Loucy (cell line): ENCODE measurements at regions not wholly inside any gene's neighbourhood (a gene's known extent, or its start where the extent isn't known, plus 50 kb on each side); places are given as distances from the start of the nearest gene placed in this dataset.

Experiments
- H2AFZ ChIP-seq: fragments of 200-600 bp; sonication (generic); 2 replicates; pipeline ENCODE4 v1.6.0; 2016; ENCODE audit warnings: antibody characterized with exemption, mild to moderate bottlenecking, low read length, moderate library complexity
- H3F3A ChIP-seq: fragments of 200-600 bp; 2 replicates; pipeline ENCODE4 v1.6.0; 2016; ENCODE audit warnings: antibody characterized with exemption, low read depth, mild to moderate bottlenecking
- H3K27me3 ChIP-seq: fragments of 200-600 bp; sonication (generic); 2 replicates; pipeline ENCODE4 v1.6.1; 2014; ENCODE audit warnings: low read length, mild to moderate bottlenecking; ENCODE audit not compliant: insufficient read depth, poor library complexity, severe bottlenecking
- H3K36me3 ChIP-seq: fragments of 200-600 bp; sonication (generic); 2 replicates; pipeline ENCODE4 v1.6.1; 2016; ENCODE audit warnings: low read length; ENCODE audit not compliant: insufficient read depth
- H3K4me1 ChIP-seq: fragments of 200-600 bp; sonication (generic); 2 replicates; pipeline ENCODE4 v1.5.1; 2014; ENCODE audit warnings: low read length, mild to moderate bottlenecking; ENCODE audit not compliant: insufficient read depth, poor library complexity, severe bottlenecking
- H3K4me2 ChIP-seq: fragments of 200-600 bp; sonication (generic); 2 replicates; pipeline ENCODE4 v1.6.0; 2014; ENCODE audit warnings: antibody characterized with exemption, low read length, low read depth, mild to moderate bottlenecking; ENCODE audit not compliant: poor library complexity, severe bottlenecking
- H3K4me3 ChIP-seq: fragments of 200-600 bp; sonication (generic); 2 replicates; pipeline ENCODE4 v1.5.1; 2014; ENCODE audit warnings: low read length, mild to moderate bottlenecking, mixed read lengths; ENCODE audit not compliant: poor library complexity, severe bottlenecking
- H3K79me2 ChIP-seq: fragments of 200-600 bp; sonication (generic); 2 replicates; pipeline ENCODE4 v1.6.1; 2014; ENCODE audit warnings: low read length; ENCODE audit not compliant: insufficient read depth
- H3K9ac ChIP-seq: fragments of 200-600 bp; sonication (generic); 2 replicates; pipeline ENCODE4 v1.6.0; 2014; ENCODE audit warnings: mild to moderate bottlenecking, low read depth, low read length, moderate library complexity; ENCODE audit not compliant: poor library complexity, severe bottlenecking
- H3K9me2 ChIP-seq: fragments of 200-600 bp; sonication (generic); replicated peaks from 2 replicates; pipeline ENCODE4 v1.6.1; 2016; ENCODE audit warnings: low read depth, low read length, mixed read lengths
- H3K9me3 ChIP-seq: fragments of 200-600 bp; sonication (generic); 2 replicates; pipeline ENCODE4 v1.6.1; 2014; ENCODE audit warnings: mild to moderate bottlenecking, antibody characterized with exemption, low read length, low read depth; ENCODE audit not compliant: insufficient read depth
- H4K20me1 ChIP-seq: fragments of 200-600 bp; sonication (generic); 2 replicates; pipeline ENCODE4 v1.6.0; 2014; ENCODE audit warnings: antibody characterized with exemption, low read length, mild to moderate bottlenecking; ENCODE audit not compliant: insufficient read depth, poor library complexity, severe bottlenecking
- CTCF ChIP-seq: fragments of 200-600 bp; sonication (generic); conservative IDR thresholded peaks from 2 replicates; pipeline ENCODE4 v1.5.1; 2014; ENCODE audit warnings: mild to moderate bottlenecking, antibody characterized with exemption, low read length
- EZH2phosphoT487 ChIP-seq: fragments of 200-600 bp; IDR thresholded peaks from 2 replicates; pipeline ENCODE4 v1.6.1; 2018; ENCODE audit warnings: antibody characterized with exemption, mild to moderate bottlenecking, moderate library complexity, borderline replicate concordance

- Histone ChIP-seq H3K4me2 (no peak overlapping the region), H3K4me1 (peaks cover 5% of the 10 kb centered on the region), H3F3A (no peaks in the 10 kb centered on the region), H3K36me3 (no peaks in the 10 kb centered on the region), H3K79me2 (no peaks in the 10 kb centered on the region), H3K4me3 (no peak overlapping the region), H3K9me2 (no peaks in the 10 kb centered on the region), H3K9ac (no peak overlapping the region), H3K9me3 (no peaks in the 10 kb centered on the region), H3K27me3 (no peaks in the 10 kb centered on the region), H4K20me1 (no peaks in the 10 kb centered on the region), H2AFZ (no peak overlapping the region)
- TF ChIP-seq CTCF: no peak
Measured at GRCh38 chr16:17832738-17833137, 362.0 kb upstream of the XYLT1 start.

GRCh38 chr16:17831330-17831729 is 360.6 kb upstream of the XYLT1 start:
- peaks cover 6% of the 10 kb centered on the region for H3K4me1 ChIP-seq

GRCh38 chr16:17830651-17831050 is 359.9 kb upstream of the XYLT1 start:
- H3F3A ChIP-seq: no peaks in the 10 kb centered on the region
- no peaks in the 10 kb centered on the region for H3K9me3 ChIP-seq
- no peaks in the 10 kb centered on the region for H3K27me3 ChIP-seq

More at GRCh38 chr16:17831330-17831729, 360.6 kb upstream of the XYLT1 start:
- H3K36me3 ChIP-seq: no peaks in the 10 kb centered on the region
- H3K9me3 ChIP-seq: no peaks in the 10 kb centered on the region
- no peaks in the 10 kb centered on the region for H3F3A ChIP-seq
- no peak overlapping the region for H2AFZ ChIP-seq
- H3K9ac ChIP-seq: no peak overlapping the region
- H4K20me1 ChIP-seq: no peaks in the 10 kb centered on the region
- no peaks in the 10 kb centered on the region for H3K27me3 ChIP-seq
- H3K4me3 ChIP-seq: no peak overlapping the region
- H3K9me2 ChIP-seq: no peaks in the 10 kb centered on the region
- TF ChIP-seq CTCF (peak; percentile 26), EZH2phosphoT487 (no peak)
- H3K4me2 ChIP-seq: no peak overlapping the region
- H3K79me2 ChIP-seq: no peaks in the 10 kb centered on the region

More at GRCh38 chr16:17830651-17831050, 359.9 kb upstream of the XYLT1 start:
- no peaks in the 10 kb centered on the region for H3K9me2 ChIP-seq
- no peak overlapping the region for H2AFZ ChIP-seq
- no peaks in the 10 kb centered on the region for H4K20me1 ChIP-seq
- H3K36me3 ChIP-seq: no peaks in the 10 kb centered on the region
- peaks cover 6% of the 10 kb centered on the region for H3K4me1 ChIP-seq
- H3K4me2 ChIP-seq: no peak overlapping the region
- TF ChIP-seq CTCF (no peak), EZH2phosphoT487 (no peak)
- H3K4me3 ChIP-seq: no peak overlapping the region
- no peaks in the 10 kb centered on the region for H3K79me2 ChIP-seq
- H3K9ac ChIP-seq: no peak overlapping the region
